ENCODE measurements at regions not wholly inside any gene's neighbourhood (a gene's known extent, or its start where the extent isn't known, plus 50 kb on each side); places are given as distances from the start of the nearest gene placed in this dataset.

GRCh38 chr5:38207343-38207742, 51.0 kb upstream of the EGFLAM start:
- intact Hi-C loops (cut with micrococcal nuclease) = no loop called here

DNA sequence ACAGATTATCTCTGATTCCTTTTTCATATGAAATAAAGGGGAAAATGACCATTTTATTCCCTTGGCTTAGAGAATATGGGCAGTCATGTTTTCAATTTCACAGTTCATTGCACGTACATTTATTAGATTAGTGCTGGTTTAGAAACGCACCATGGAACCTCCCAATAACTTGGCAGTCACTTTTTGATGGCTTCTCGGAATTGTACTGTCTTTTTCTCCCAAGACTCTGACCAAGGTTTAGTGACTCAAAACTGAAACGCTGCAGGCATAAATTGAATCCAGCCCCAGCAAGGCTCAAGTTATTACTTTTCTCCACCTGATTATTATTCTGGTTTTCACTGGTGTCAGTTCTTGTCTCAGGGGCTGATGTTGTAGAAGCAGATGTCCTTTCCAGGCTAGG, 55.6 kb upstream of the EGFLAM start:
- intact Hi-C loops (cut with micrococcal nuclease) = no loop called here

- intact Hi-C loops (cut with micrococcal nuclease) = no loop called here
Observed at GRCh38 chr5:38200872-38201557, 57.3 kb upstream of the EGFLAM start.

- intact Hi-C loops (cut with micrococcal nuclease) = no loop called here
Observed at GRCh38 chr5:38197118-38197517, 61.2 kb upstream of the EGFLAM start.

- intact Hi-C loops (cut with micrococcal nuclease) = loop anchor here (1.0 kb wide), 2 partner anchors 356 to 780 kb away; no protein-coding TSS in a partner anchor
Observed at GRCh38 chr5:38193015-38193581, 65.3 kb upstream of the EGFLAM start.

- intact Hi-C loops (cut with micrococcal nuclease) = no loop called here
Observed at GRCh38 chr5:38191693-38192092, 66.7 kb upstream of the EGFLAM start.

GRCh38 chr5:38190111-38190510, 68.2 kb upstream of the EGFLAM start:
- intact Hi-C loops (cut with micrococcal nuclease) = no loop called here

DNA sequence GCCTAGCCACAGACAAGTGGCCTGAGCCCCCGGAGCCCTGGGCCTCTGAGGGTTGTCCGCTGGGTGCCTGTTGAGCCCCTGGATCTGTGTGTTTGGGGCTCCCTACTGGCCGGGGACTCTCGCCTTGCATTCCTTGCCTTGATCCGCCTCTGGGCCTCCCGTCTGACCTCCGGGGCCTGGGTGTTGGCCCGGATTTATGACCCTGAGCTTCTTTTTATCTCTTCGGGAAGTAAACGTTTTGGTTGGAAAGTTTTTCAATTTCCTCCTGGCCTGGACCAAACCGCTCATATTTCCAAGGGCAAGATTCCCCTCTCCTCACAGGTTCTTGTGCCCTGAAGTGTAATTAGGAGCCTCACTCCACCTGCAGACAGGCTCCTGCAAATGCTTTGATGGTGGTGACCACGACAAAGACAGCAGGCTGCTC, 69.3 kb upstream of the EGFLAM start:
- intact Hi-C loops (cut with micrococcal nuclease) = no loop called here

- intact Hi-C loops (cut with micrococcal nuclease) = no loop called here
Observed at GRCh38 chr5:38188591-38188990, 69.8 kb upstream of the EGFLAM start.

- intact Hi-C loops (cut with micrococcal nuclease) = no loop called here
Observed at GRCh38 chr5:38187532-38187931, 70.8 kb upstream of the EGFLAM start.

DNA sequence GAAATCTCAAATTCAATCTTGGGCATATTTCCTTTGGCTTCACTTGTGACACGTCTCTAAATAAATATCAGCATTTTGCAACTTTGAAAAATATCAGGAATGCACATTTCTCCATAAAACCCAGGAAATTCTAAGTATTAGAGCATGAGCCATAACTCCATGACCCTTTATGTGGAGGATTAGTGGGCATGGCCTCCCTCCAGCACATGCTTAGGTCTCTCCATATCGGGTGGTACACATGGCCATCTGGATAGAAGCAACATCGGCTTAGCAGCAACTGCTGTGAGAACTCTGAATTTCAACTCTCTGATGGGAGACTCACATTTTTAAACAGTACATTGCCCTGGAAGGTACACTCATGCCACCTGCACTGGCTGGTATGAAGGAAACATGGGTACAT, 73.7 kb upstream of the EGFLAM start:
- intact Hi-C loops (cut with micrococcal nuclease) = no loop called here

GRCh38 chr5:38182991-38183390, 75.4 kb upstream of the EGFLAM start:
- intact Hi-C loops (cut with micrococcal nuclease) = no loop called here

DNA sequence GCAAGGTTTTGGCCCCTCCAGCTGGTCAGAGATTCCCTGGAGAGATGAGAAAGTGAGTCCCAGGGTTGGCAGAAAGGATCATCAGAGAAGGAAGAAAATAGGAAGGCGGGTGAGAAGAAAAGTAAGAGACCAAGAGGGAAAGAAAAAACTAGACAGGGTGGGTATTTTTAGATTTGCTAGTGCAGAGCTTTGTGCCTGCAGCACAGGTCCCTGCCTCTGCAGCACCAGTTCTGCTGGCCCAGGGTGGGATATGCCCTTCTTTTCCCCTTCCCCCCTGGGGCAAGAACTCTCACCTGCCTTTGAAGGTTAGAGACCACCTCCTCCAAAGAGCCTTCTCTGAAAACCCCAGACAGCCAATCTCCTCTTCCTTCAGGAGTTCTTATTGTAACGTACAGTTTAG, 90.3 kb upstream of the EGFLAM start:
- intact Hi-C loops (cut with micrococcal nuclease) = no loop called here

- intact Hi-C loops (cut with micrococcal nuclease) = no loop called here
Observed at GRCh38 chr5:38167562-38167996, 90.8 kb upstream of the EGFLAM start.

DNA sequence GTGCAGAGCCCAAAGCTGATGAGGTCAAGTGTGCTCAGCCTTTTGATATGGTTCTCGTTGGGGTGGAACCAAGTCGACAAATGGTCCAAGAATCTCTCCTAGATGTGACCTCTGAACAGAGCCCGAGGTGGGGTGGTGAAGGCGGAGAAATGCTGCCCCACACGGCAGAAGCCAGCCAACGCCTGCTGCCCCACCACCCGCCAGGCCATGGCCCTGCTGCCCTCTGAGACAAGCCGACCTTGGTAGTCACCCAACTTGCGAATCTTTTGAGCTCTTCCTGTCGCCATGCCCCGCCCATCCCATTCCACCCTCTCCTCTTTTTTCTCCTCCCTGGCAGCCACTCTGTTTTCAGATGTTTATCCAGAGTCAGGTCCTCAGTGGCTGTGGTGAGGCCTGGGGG, 91.5 kb upstream of the EGFLAM start:
- intact Hi-C loops (cut with micrococcal nuclease) = no loop called here

DNA sequence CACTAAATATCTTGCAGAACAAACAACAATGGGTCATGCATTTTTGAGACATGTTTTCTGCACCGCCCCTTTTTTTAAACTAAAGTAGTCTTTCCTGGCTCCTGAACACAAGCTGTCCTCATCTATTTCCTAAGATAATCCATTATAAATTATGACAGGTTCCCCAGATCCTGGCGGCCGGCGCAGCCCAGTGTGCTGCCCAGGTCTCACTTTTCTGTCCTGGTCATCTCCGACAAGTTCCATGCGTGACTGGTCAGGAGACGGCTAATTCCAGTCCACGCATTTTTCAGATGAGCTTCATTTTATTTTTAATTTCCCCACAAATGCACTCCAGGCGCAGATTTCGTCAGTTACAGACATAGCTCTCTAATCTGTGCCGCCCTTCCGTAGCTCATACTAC, 92.9 kb upstream of the EGFLAM start:
- intact Hi-C loops (cut with micrococcal nuclease) = no loop called here

DNA sequence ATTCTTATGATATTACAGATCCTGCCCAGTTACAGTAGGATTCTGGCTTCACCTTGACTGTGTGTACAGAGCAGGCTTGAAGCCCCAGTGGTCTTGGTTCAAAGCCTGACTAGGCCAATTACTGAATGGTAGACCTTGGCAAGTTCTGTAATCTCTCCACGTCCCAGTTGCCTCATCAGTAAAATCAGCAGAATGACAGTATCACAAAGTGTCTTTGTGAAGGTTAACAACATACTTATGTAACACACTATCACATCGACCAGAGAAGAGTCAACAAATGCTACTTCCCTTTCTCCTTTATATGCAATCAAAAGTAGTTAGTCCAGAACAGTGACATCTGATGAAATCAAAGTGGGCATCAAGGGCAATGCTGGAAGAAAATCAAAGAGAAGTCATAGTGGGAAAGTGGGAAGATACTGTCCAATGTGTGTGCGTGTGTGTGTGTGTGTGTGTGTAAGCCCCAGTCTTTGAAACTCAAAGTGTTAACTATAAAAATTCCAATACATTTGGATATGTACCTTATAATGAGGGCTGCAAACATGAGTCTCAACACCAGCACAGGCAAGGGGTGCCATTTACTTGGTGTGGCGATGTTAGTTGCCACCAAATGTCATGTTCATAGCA, 93.5 kb upstream of the EGFLAM start:
- intact Hi-C loops (cut with micrococcal nuclease) = no loop called here

- intact Hi-C loops (cut with micrococcal nuclease) = no loop called here
Observed at GRCh38 chr5:38163636-38164237, 94.6 kb upstream of the EGFLAM start.

GRCh38 chr5:38162625-38163024, 95.7 kb upstream of the EGFLAM start:
- intact Hi-C loops (cut with micrococcal nuclease) = no loop called here

- intact Hi-C loops (cut with micrococcal nuclease) = no loop called here
Observed at GRCh38 chr5:38157024-38157423, 101.3 kb upstream of the EGFLAM start.

GRCh38 chr5:38154615-38155204, 103.6 kb upstream of the EGFLAM start:
- intact Hi-C loops (cut with micrococcal nuclease) = no loop called here

DNA sequence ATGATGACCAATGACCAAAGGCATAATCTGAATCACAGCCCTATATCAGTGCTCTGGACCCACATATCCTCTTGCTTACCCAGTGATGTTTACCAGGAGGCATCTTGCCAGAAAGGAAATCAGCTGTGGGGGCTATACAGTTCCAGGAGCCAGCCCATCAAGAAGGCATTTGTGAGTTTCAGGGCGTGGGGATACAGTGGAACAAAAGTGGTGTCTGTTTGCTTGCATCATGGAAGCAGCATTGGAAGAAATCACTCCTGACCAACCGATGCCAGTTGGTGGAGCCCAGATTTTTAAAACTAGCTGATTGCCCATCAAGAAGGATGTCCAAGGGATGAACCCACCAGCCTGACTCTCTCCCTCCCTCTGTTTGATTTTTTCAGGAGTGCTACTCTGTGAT, 106.5 kb upstream of the EGFLAM start:
- intact Hi-C loops (cut with micrococcal nuclease) = no loop called here
